CD4-positive, alpha-beta T cell treated with Interferon gamma for 1 hour (primary cell): ENCODE measurements at regions not wholly inside any gene's neighbourhood (a gene's known extent, or its start where the extent isn't known, plus 50 kb on each side); places are given as distances from the start of the nearest gene placed in this dataset.
"Not testable (repeated sequence)": the region's sequence is repeated elsewhere in the genome, so short reads cannot be mapped to it uniquely, and the experiment has no call there.

Experiments used
- DNase-seq: peaks from one replicate; pipeline ENCODE4 v3.0.0-alpha.2; 2020

GRCh38 chr13:58660826-58661225 lies 1029.3 kb downstream of the PCDH17 start:
- DNase-seq = no peak

GRCh38 chr13:58666331-58666730 lies 1034.8 kb downstream of the PCDH17 start:
- no peak for DNase-seq

DNA sequence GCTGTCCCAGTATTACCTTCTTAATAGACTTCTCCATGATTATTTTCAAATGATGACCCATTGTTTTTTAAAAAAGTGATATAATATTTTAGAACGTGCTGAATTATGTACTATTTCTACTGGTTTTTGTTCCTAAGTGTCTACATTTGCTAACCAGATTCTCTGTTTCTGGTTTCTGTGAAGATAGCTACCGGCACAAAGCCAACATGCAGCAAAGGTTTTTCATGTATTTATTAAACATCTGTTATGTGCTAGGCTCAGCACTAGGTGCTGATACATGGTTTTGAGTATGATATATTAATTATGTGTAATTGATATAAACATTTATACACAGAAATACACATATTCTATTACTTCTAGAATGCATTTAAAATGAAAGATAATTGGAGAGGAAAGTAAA lies 1035.6 kb downstream of the PCDH17 start:
- no peak for DNase-seq

DNA sequence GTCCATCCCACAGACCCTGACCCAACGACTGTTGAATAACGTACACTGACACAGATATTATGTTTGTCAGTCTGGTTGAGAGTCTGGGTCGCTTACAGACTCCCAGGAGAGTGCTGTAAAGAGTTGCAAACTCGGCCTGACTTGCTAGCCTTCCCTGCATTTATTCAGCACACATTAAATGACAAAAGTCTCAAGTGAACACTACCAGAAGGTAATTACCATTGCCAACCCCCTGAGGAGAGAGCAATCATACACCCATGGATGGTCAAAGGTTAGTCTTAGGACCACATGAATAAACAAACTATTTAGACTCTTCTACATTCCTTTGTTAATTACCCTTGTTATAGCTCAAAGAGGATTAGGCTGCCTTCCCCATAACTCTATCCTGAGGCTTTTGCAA lies 1048.6 kb downstream of the PCDH17 start:
- no peak for DNase-seq

DNA sequence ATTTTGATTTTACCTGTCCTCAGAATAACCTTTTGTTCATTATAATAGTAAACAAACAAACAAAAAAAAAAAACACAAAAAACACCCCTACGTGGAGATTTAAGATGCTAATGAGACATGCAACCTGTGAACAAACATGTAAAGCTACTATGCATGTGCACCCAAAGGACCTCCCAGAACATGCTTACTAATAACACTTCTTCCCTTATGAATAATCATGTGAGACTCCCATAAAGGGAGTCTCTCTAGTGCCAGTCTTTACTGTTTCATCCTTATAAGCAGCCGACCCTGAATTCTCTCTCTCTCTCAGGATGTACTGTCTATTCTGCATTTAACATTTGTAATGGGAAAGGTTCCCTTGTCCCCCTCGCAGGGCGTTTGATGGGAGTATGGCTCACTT lies 1051.1 kb downstream of the PCDH17 start:
- no peak for DNase-seq

- DNase-seq = no peak
Measured at GRCh38 chr13:58687148-58687547, 1055.6 kb downstream of the PCDH17 start.

- no peak for DNase-seq
Measured at GRCh38 chr13:58698531-58698930, 1067.0 kb downstream of the PCDH17 start.

- DNase-seq = no peak
Measured at GRCh38 chr13:58704953-58705352, 1073.4 kb downstream of the PCDH17 start.

DNA sequence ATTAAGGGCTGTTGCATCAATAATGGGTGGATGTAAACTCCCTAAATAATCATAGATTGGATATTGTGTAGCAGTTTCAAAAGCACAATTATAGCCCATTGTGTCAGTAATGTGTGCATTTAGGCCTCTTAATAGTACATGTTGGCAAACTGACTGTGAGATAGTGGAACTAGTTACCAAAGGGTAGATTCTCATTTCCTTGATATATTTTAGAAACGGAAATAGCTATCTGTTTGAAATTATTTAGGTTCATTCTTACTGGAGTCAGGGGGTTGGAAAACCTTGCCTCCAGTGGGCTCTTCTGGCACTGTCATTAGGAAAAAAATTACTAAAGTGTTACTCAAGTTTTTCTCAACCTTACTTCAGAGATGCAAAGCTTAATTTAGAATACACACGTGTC lies 1074.9 kb downstream of the PCDH17 start:
- DNase-seq = no peak

GRCh38 chr13:58712191-58712590 lies 1080.6 kb downstream of the PCDH17 start:
- no peak for DNase-seq

GRCh38 chr13:58714016-58714415 lies 1082.5 kb downstream of the PCDH17 start:
- not testable (repeated sequence) for DNase-seq

DNA sequence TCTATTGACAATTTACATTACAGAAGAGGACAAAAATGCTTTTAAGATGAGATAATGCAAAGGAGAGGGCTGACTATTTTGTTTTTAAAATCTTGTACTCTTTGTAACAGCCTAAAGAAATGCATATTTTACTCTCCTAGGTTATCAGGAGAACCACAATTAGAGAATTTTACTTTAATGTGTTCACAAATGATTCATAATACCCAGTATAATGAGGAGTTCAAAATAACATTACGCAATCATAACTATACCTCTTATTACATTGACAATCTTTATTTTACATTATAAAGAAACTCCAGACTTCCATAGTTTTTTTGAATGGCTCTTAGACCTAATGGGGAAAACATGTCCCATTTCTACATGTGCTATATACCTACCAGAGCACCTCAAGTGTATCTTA lies 1089.7 kb downstream of the PCDH17 start:
- no peak for DNase-seq

GRCh38 chr13:58728126-58728525 lies 1096.6 kb downstream of the PCDH17 start:
- DNase-seq = no peak

- no peak for DNase-seq
Measured at GRCh38 chr13:58729361-58729760, 1097.8 kb downstream of the PCDH17 start.

- DNase-seq = no peak
Measured at GRCh38 chr13:58744686-58745085, 1113.1 kb downstream of the PCDH17 start.

DNA sequence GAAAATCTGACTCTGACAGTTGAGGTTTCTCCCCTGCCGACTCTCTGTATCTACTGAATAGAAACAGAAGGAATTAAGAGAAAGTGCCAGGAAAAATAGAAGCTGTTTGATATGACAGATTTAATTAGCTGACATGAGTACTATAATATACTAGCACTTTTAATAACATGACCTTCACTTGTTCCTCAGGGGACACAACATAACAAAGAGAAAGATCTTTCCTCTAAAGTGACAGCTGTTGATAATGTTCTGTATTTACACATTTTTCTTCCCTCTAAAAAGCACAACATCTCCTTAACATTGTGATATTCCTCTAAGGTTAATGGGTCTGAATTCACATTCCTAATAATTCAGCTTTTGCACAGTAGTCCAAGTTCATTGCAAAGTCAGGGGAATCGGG lies 1136.0 kb downstream of the PCDH17 start:
- no peak for DNase-seq

GRCh38 chr13:58773280-58773859 lies 1141.8 kb downstream of the PCDH17 start:
- no peak for DNase-seq

- DNase-seq = no peak
Measured at GRCh38 chr13:58782736-58783135, 1151.2 kb downstream of the PCDH17 start.

- DNase-seq = no peak
Measured at GRCh38 chr13:58792854-58793253, 1161.3 kb downstream of the PCDH17 start.

- DNase-seq = no peak
Measured at GRCh38 chr13:58795715-58796114, 1164.2 kb downstream of the PCDH17 start.

GRCh38 chr13:58804832-58805231 lies 1173.3 kb downstream of the PCDH17 start:
- no peak for DNase-seq

GRCh38 chr13:58806401-58806800 lies 1174.9 kb downstream of the PCDH17 start:
- DNase-seq = no peak

DNA sequence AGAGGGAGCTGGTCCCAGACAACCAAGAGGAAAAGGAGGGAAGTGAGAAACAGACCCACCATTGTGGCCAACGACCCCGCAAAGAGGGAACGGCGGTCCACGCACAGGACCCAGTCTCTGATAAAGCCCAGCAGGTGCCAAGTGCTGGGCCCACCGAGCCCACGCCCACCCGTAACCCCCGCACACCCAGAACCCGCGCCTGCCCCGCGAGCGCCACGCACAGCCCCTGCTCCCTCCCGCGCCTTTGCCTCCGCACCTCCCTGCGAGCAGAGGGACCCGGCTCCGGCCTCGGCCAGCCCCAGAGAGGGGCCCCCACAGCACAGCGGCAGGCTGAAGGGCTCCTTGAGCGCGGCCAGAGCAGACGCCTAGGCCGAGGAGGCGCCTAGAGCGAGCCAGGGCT lies 1192.2 kb downstream of the PCDH17 start:
- DNase-seq = no peak

DNA sequence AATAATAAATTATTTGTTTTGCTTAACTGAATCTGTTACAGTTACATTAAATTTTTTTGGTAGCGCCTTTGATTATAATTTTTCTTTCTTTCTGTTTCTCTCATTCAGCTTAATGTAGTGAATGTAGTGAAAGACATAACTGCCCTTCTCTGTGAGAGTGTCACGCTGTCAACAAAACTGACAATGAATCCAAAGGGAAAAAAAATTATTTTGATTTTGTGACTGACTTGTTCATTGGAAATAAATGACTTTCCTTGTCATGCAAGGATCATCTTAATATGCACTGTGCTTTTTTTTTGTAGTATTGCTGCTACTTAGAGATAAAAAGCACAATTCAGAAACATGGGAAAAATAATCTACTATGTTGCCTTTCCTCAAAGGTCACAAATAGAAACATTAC lies 1196.4 kb downstream of the PCDH17 start:
- no peak for DNase-seq

GRCh38 chr13:58830841-58831240 lies 1199.3 kb downstream of the PCDH17 start:
- no peak for DNase-seq

DNA sequence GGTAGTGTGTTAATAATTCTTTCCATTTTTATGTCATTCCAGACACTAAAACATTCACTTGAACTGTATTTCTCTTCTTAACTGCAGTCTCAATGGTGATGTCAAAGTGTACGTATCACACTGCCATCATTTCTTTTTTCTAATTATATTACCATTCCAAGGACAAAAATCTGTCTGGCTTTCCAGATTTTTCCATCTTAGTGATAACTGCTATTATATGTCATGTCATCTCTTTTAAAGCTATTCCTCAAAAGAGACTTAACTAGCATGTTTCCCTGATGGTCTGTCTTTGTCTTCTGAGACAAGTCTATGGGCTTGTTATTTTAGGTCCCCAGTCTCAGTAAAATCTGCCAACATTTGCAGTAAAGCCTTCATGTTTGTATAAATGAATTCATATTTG lies 1207.1 kb downstream of the PCDH17 start:
- DNase-seq = no peak
